ENCODE measurements at regions not wholly inside any gene's neighbourhood (a gene's known extent, or its start where the extent isn't known, plus 50 kb on each side); places are given as distances from the start of the nearest gene placed in this dataset.

- H3K27ac Mint-ChIP-seq: no peak overlapping the region
- no peaks in the 10 kb centered on the region for H3K27me3 Mint-ChIP-seq
- peaks cover 5% of the 10 kb centered on the region for H3K4me1 Mint-ChIP-seq (ENCODE audit: low read depth)
- H3K9me3 Mint-ChIP-seq: peaks cover 15% of the 10 kb centered on the region
- H3K36me3 Mint-ChIP-seq (ENCODE audit: low read depth): no peaks in the 10 kb centered on the region
- H3K4me3 Mint-ChIP-seq: no peak overlapping the region
These were observed 681.6 kb upstream of the ARPP21 start for GRCh38 chr3:34957677-34958076.

GRCh38 chr3:34969513-34969912 is 669.8 kb upstream of the ARPP21 start:
- Mint-ChIP-seq H3K36me3 (ENCODE audit: low read depth) (no peaks in the 10 kb centered on the region), H3K4me1 (ENCODE audit: low read depth) (no peaks in the 10 kb centered on the region), H3K27me3 (no peaks in the 10 kb centered on the region), H3K27ac (no peak overlapping the region), H3K4me3 (no peak overlapping the region), H3K9me3 (no peaks in the 10 kb centered on the region)

GRCh38 chr3:34972481-34972880 is 666.8 kb upstream of the ARPP21 start:
- Mint-ChIP-seq H3K4me3 (no peak overlapping the region), H3K9me3 (no peaks in the 10 kb centered on the region)

GRCh38 chr3:34973586-34973985 is 665.7 kb upstream of the ARPP21 start:
- Mint-ChIP-seq H3K36me3 (ENCODE audit: low read depth) (no peaks in the 10 kb centered on the region), H3K9me3 (no peaks in the 10 kb centered on the region), H3K27me3 (no peaks in the 10 kb centered on the region), H3K4me3 (no peak overlapping the region), H3K4me1 (ENCODE audit: low read depth) (no peaks in the 10 kb centered on the region), H3K27ac (no peak overlapping the region)

More at GRCh38 chr3:34972481-34972880, 666.8 kb upstream of the ARPP21 start:
- Mint-ChIP-seq H3K36me3 (ENCODE audit: low read depth) (no peaks in the 10 kb centered on the region), H3K4me1 (ENCODE audit: low read depth) (no peaks in the 10 kb centered on the region), H3K27me3 (no peaks in the 10 kb centered on the region), H3K27ac (no peak overlapping the region)

GRCh38 chr3:34983631-34984030 is 655.7 kb upstream of the ARPP21 start:
- no peaks in the 10 kb centered on the region for H3K27me3 Mint-ChIP-seq
- H3K36me3 Mint-ChIP-seq (ENCODE audit: low read depth): no peaks in the 10 kb centered on the region
- H3K4me1 Mint-ChIP-seq (ENCODE audit: low read depth): no peaks in the 10 kb centered on the region
- H3K27ac Mint-ChIP-seq: no peak overlapping the region
- no peak overlapping the region for H3K4me3 Mint-ChIP-seq
- H3K9me3 Mint-ChIP-seq: peaks cover 4% of the 10 kb centered on the region

- Mint-ChIP-seq H3K4me1 (ENCODE audit: low read depth) (no peaks in the 10 kb centered on the region), H3K27me3 (no peaks in the 10 kb centered on the region), H3K4me3 (no peak overlapping the region), H3K36me3 (ENCODE audit: low read depth) (no peaks in the 10 kb centered on the region), H3K27ac (no peak overlapping the region), H3K9me3 (peaks cover 4% of the 10 kb centered on the region)
These were observed 651.0 kb upstream of the ARPP21 start for GRCh38 chr3:34988296-34988695.

- no peaks in the 10 kb centered on the region for H3K9me3 Mint-ChIP-seq
- H3K36me3 Mint-ChIP-seq (ENCODE audit: low read depth): no peaks in the 10 kb centered on the region
- H3K27ac Mint-ChIP-seq: no peak overlapping the region
- H3K4me3 Mint-ChIP-seq: no peak overlapping the region
- no peaks in the 10 kb centered on the region for H3K4me1 Mint-ChIP-seq (ENCODE audit: low read depth)
- no peaks in the 10 kb centered on the region for H3K27me3 Mint-ChIP-seq
These were observed 643.4 kb upstream of the ARPP21 start for GRCh38 chr3:34995796-34996430.

GRCh38 chr3:34998902-34999301 is 640.4 kb upstream of the ARPP21 start:
- H3K27me3 Mint-ChIP-seq: no peaks in the 10 kb centered on the region
- no peak overlapping the region for H3K4me3 Mint-ChIP-seq
- no peak overlapping the region for H3K27ac Mint-ChIP-seq
- no peaks in the 10 kb centered on the region for H3K36me3 Mint-ChIP-seq (ENCODE audit: low read depth)
- no peaks in the 10 kb centered on the region for H3K4me1 Mint-ChIP-seq (ENCODE audit: low read depth)
- no peaks in the 10 kb centered on the region for H3K9me3 Mint-ChIP-seq

- H3K4me1 Mint-ChIP-seq (ENCODE audit: low read depth): no peaks in the 10 kb centered on the region
- H3K36me3 Mint-ChIP-seq (ENCODE audit: low read depth): no peaks in the 10 kb centered on the region
- no peak overlapping the region for H3K4me3 Mint-ChIP-seq
- no peaks in the 10 kb centered on the region for H3K27me3 Mint-ChIP-seq
- H3K27ac Mint-ChIP-seq: no peak overlapping the region
- no peaks in the 10 kb centered on the region for H3K9me3 Mint-ChIP-seq
These were observed 627.1 kb upstream of the ARPP21 start for GRCh38 chr3:35012214-35012613.

- Mint-ChIP-seq H3K4me3 (no peak overlapping the region), H3K4me1 (ENCODE audit: low read depth) (no peaks in the 10 kb centered on the region), H3K27ac (no peak overlapping the region), H3K27me3 (no peaks in the 10 kb centered on the region), H3K9me3 (peaks cover 19% of the 10 kb centered on the region), H3K36me3 (ENCODE audit: low read depth) (no peaks in the 10 kb centered on the region)
These were observed 611.2 kb upstream of the ARPP21 start for GRCh38 chr3:35028157-35028556.

GRCh38 chr3:35042210-35042991 is 596.9 kb upstream of the ARPP21 start:
- no peaks in the 10 kb centered on the region for H3K36me3 Mint-ChIP-seq (ENCODE audit: low read depth)
- no peaks in the 10 kb centered on the region for H3K4me1 Mint-ChIP-seq (ENCODE audit: low read depth)
- no peak overlapping the region for H3K4me3 Mint-ChIP-seq
- no peaks in the 10 kb centered on the region for H3K27me3 Mint-ChIP-seq
- peaks cover 4% of the 10 kb centered on the region for H3K9me3 Mint-ChIP-seq
- H3K27ac Mint-ChIP-seq: no peak overlapping the region

GRCh38 chr3:35043040-35043439 is 596.3 kb upstream of the ARPP21 start:
- Mint-ChIP-seq H3K9me3 (peaks cover 4% of the 10 kb centered on the region), H3K4me3 (no peak overlapping the region), H3K36me3 (ENCODE audit: low read depth) (no peaks in the 10 kb centered on the region), H3K4me1 (ENCODE audit: low read depth) (no peaks in the 10 kb centered on the region), H3K27me3 (no peaks in the 10 kb centered on the region), H3K27ac (no peak overlapping the region)

- Mint-ChIP-seq H3K9me3 (peaks cover 4% of the 10 kb centered on the region), H3K27ac (no peak overlapping the region), H3K4me3 (no peak overlapping the region), H3K4me1 (ENCODE audit: low read depth) (no peaks in the 10 kb centered on the region), H3K36me3 (ENCODE audit: low read depth) (no peaks in the 10 kb centered on the region), H3K27me3 (no peaks in the 10 kb centered on the region)
These were observed 595.1 kb upstream of the ARPP21 start for GRCh38 chr3:35044190-35044589.

GRCh38 chr3:35045118-35045517 is 594.2 kb upstream of the ARPP21 start:
- Mint-ChIP-seq H3K27me3 (no peaks in the 10 kb centered on the region), H3K27ac (no peak overlapping the region), H3K36me3 (ENCODE audit: low read depth) (no peaks in the 10 kb centered on the region), H3K4me1 (ENCODE audit: low read depth) (no peaks in the 10 kb centered on the region), H3K4me3 (no peak overlapping the region), H3K9me3 (no peaks in the 10 kb centered on the region)

- no peaks in the 10 kb centered on the region for H3K9me3 Mint-ChIP-seq
- H3K27me3 Mint-ChIP-seq: no peaks in the 10 kb centered on the region
- no peak overlapping the region for H3K27ac Mint-ChIP-seq
- no peaks in the 10 kb centered on the region for H3K36me3 Mint-ChIP-seq (ENCODE audit: low read depth)
- H3K4me1 Mint-ChIP-seq (ENCODE audit: low read depth): no peaks in the 10 kb centered on the region
- no peak overlapping the region for H3K4me3 Mint-ChIP-seq
These were observed 574.6 kb upstream of the ARPP21 start for GRCh38 chr3:35064761-35065160.

GRCh38 chr3:35065891-35066290 is 573.4 kb upstream of the ARPP21 start:
- Mint-ChIP-seq H3K27ac (no peak overlapping the region), H3K36me3 (ENCODE audit: low read depth) (no peaks in the 10 kb centered on the region), H3K4me1 (ENCODE audit: low read depth) (no peaks in the 10 kb centered on the region), H3K27me3 (no peaks in the 10 kb centered on the region), H3K4me3 (no peak overlapping the region), H3K9me3 (no peaks in the 10 kb centered on the region)

All from stimulated activated naive CD8-positive, alpha-beta T cell treated with anti-CD3 and anti-CD28 coated beads, Interleukin-15, Interleukin-2, amounts not matched to agents 100 ng/mL and 50 ng/mL, for 24 hours (primary cell).